ENCODE measurements at regions not wholly inside any gene's neighbourhood (a gene's known extent, or its start where the extent isn't known, plus 50 kb on each side); places are given as distances from the start of the nearest gene placed in this dataset.

DNA sequence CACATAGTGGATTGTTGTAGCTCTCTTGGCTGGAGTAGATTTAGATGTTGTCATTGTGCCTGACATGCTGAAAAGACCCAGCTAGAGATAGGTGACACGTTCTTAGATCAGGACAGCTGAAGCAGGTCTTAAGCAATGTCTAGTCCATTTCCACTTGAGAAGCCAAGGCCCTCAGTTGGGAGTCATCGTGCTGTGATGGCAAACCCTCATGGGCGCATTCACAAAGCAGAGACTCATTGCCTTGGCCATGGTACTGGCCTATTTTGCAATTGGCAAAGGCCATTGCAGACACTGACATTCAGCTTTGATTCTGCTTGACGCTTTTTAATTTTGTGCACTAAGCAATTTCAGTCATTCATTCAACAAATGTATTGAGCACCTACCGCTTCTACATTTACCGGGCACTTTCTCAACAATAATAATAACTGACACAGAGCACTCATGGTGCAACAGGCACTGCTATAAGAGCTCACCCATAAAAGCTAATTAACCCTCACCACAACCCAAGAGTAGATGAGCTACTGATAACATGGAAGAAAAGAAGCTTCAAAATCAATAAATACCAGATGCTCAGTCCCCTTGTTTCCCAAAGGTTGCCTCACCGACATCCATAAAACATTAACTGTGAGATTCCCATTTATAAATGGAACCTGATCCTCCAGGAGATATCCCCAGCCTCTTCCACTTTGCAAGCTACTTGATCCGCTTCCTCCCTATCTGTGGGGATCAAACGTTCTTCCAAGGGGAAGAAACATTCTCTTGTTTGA, 200.1 kb downstream of the TLE3 start:
- no peak for TF ChIP-seq TAF1 (IDR thresholded peaks at IDR 0.05; ENCODE audit: low read depth)
- no peak for TF ChIP-seq NFIC (IDR thresholded peaks at IDR 0.05)
- no peak for TF ChIP-seq CEBPB (IDR thresholded peaks at IDR 0.05)
- TF ChIP-seq TEAD4 (IDR thresholded peaks at IDR 0.05): no peak
- no peak for TF ChIP-seq ZBTB7A (IDR thresholded peaks at IDR 0.05; ENCODE audit: low read depth)
- TF ChIP-seq EGR1 (IDR thresholded peaks at IDR 0.05): no peak
- no peak for TF ChIP-seq FOXM1 (IDR thresholded peaks at IDR 0.05; ENCODE audit: borderline replicate concordance, low read depth)
- no peak for TF ChIP-seq USF1 (IDR thresholded peaks at IDR 0.05)
- TF ChIP-seq, protein P1, sequence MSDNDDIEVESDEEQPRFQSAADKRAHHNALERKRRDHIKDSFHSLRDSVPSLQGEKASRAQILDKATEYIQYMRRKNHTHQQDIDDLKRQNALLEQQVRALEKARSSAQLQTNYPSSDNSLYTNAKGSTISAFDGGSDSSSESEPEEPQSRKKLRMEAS (IDR thresholded peaks at IDR 0.05): no peak
- no peak for TF ChIP-seq EP300 (IDR thresholded peaks at IDR 0.05; ENCODE audit: borderline replicate concordance)
- TF ChIP-seq CREB1 (IDR thresholded peaks at IDR 0.05; ENCODE audit: low read depth): no peak
- no peak for TF ChIP-seq YY1 (IDR thresholded peaks at IDR 0.05; ENCODE audit: low read depth)
- no peak for TF ChIP-seq TCF12 (IDR thresholded peaks at IDR 0.05; ENCODE audit: low read depth)
- no peak for TF ChIP-seq REST (IDR thresholded peaks at IDR 0.05; ENCODE audit: low read depth)
- TF ChIP-seq RAD21 (IDR thresholded peaks at IDR 0.05; ENCODE audit: low read depth): no peak

DNA sequence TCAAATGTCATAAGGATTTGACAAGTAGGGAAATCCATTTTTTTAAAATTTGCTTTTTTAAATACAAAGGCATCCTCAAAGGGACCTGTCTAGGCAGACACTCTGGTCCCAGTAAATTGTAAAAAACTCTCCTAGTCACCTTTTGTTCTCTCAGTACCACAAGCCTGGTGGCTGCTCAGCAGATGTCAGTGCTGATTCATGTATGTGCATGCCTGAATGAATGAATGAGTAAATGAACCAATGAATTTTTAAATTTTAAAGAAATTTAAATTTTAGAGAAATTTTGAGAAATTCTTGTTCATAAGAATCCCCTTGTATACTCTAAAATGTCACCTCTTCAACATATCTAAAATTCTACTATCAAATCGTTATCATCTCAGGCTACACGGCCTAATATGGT, 199.5 kb downstream of the TLE3 start:
- TF ChIP-seq TAF1 (IDR thresholded peaks at IDR 0.05; ENCODE audit: low read depth): no peak
- TF ChIP-seq TEAD4 (IDR thresholded peaks at IDR 0.05): no peak
- TF ChIP-seq EP300 (IDR thresholded peaks at IDR 0.05; ENCODE audit: borderline replicate concordance): no peak
- no peak for TF ChIP-seq EGR1 (IDR thresholded peaks at IDR 0.05)

DNA sequence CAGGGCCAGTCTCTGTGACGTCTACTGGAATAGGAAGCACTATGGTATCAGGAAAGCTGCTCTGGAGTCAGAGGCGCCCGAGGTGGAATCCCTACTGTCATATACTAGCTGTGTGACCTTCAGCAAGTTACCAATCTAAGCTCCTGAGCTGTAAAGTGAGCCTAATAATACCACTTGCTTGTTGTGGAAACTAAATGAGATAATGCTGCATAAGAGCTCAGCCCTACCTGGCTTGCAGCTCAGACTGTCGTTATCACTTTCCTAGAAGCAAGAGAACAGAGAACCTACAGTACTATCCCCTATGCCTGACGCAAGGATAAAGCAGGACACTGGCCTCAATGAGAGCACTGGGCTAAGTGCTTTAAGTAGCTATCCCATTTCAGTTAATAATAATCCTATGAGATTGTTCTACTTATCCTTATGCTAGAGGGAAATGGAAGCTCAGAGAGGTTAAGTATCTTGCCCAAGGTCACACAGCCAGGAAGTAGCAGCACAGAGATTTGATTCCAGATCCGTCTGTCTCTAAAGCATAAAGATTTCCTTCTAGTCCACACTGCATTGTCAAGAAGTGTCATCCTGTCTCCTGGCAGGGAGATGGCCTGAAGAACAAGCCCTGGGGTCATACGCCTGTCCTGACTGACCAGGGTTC, 195.2 kb downstream of the TLE3 start:
- TF ChIP-seq FOXM1 (IDR thresholded peaks at IDR 0.05; ENCODE audit: borderline replicate concordance, low read depth) (no peak), USF1 (IDR thresholded peaks at IDR 0.05) (no peak), EP300 (IDR thresholded peaks at IDR 0.05; ENCODE audit: borderline replicate concordance) (no peak), NFIC (IDR thresholded peaks at IDR 0.05) (no peak), EGR1 (IDR thresholded peaks at IDR 0.05) (no peak), TEAD4 (IDR thresholded peaks at IDR 0.05) (no peak), RAD21 (IDR thresholded peaks at IDR 0.05; ENCODE audit: low read depth) (no peak), REST (IDR thresholded peaks at IDR 0.05; ENCODE audit: low read depth) (no peak), CREB1 (IDR thresholded peaks at IDR 0.05; ENCODE audit: low read depth) (no peak), ZBTB7A (IDR thresholded peaks at IDR 0.05; ENCODE audit: low read depth) (no peak), TAF1 (IDR thresholded peaks at IDR 0.05; ENCODE audit: low read depth) (no peak), TCF12 (IDR thresholded peaks at IDR 0.05; ENCODE audit: low read depth) (no peak)
- TF ChIP-seq, protein P1 (IDR thresholded peaks at IDR 0.05): no peak

GRCh38 chr15:69903470-69904469, 193.9 kb downstream of the TLE3 start:
- TF ChIP-seq ZBTB7A (IDR thresholded peaks at IDR 0.05; ENCODE audit: low read depth): no peak
- TF ChIP-seq YY1 (IDR thresholded peaks at IDR 0.05; ENCODE audit: low read depth): no peak
- no peak for TF ChIP-seq TAF1 (IDR thresholded peaks at IDR 0.05; ENCODE audit: low read depth)
- TF ChIP-seq CEBPB (IDR thresholded peaks at IDR 0.05): no peak
- TF ChIP-seq, protein P1 (IDR thresholded peaks at IDR 0.05): no peak
- TF ChIP-seq FOXM1 (IDR thresholded peaks at IDR 0.05; ENCODE audit: borderline replicate concordance, low read depth): no peak
- TF ChIP-seq TEAD4 (IDR thresholded peaks at IDR 0.05): no peak
- no peak for TF ChIP-seq NFIC (IDR thresholded peaks at IDR 0.05)
- TF ChIP-seq EGR1 (IDR thresholded peaks at IDR 0.05): no peak
- TF ChIP-seq EP300 (IDR thresholded peaks at IDR 0.05; ENCODE audit: borderline replicate concordance): no peak
- TF ChIP-seq CREB1 (IDR thresholded peaks at IDR 0.05; ENCODE audit: low read depth): no peak
- no peak for TF ChIP-seq USF1 (IDR thresholded peaks at IDR 0.05)
- TF ChIP-seq RAD21 (IDR thresholded peaks at IDR 0.05; ENCODE audit: low read depth): no peak
- TF ChIP-seq TCF12 (IDR thresholded peaks at IDR 0.05; ENCODE audit: low read depth): no peak
- TF ChIP-seq REST (IDR thresholded peaks at IDR 0.05; ENCODE audit: low read depth): no peak

Measured in Ishikawa (cell line).